HCT116 (cell line): ENCODE measurements at regions not wholly inside any gene's neighbourhood (a gene's known extent, or its start where the extent isn't known, plus 50 kb on each side); places are given as distances from the start of the nearest gene placed in this dataset.

Experiments
- ATAC-seq: fragments of 200-7000 bp; cut with Tn5 transposase; 2 replicates; pipeline ENCODE4 v1.9.1; 2020; ENCODE audit warnings: mild to moderate bottlenecking, moderate library complexity
- BruUV-seq: library from RNA; stranded (reverse); fragments of 400-500 nt; replicated peaks from 2 replicates; lab custom pipeline; 2021; lab: Mats Ljungman, UMichigan
- CTCF ChIA-PET: fragments of 300-600 bp; sonication (Branson Sonifier 250); formaldehyde crosslinking; loops from one replicate; lab custom pipeline; 2021; ENCODE audit warnings: antibody characterized with exemption; lab: Charles Lee
- POLR2A ChIA-PET: fragments of 300-600, 350-600 bp; sonication (Branson Sonifier 250); formaldehyde crosslinking; loops from one replicate; lab custom pipeline; 2021; ENCODE audit warnings: antibody characterized with exemption; lab: Charles Lee
- RAD21 ChIA-PET, 2 experiments: fragments of 300-600 bp; sonication (Branson Sonifier 250); formaldehyde crosslinking; loops; one replicate each; lab custom pipeline; 2023; ENCODE audit warnings: low total read pairs in 2 of 2; ENCODE audit not compliant: uncharacterized antibody in 2 of 2, unreplicated experiment in 2 of 2, low non-redundant PET in 1 of 2; lab: Charles Lee
- DNase-seq: peaks from one replicate; pipeline ENCODE4 v3.0.0-alpha.2; 2010; ENCODE audit warnings: low read depth, low spot score
- H2AFZ ChIP-seq: fragments of 200-600 bp; shearing (Covaris generic), sonication (generic); 2 replicates; pipeline ENCODE4 v1.6.1; 2017; ENCODE audit warnings: low read depth, mixed run types, mixed read lengths, antibody characterized with exemption, low read length; ENCODE audit not compliant: poor library complexity, severe bottlenecking
- H3K27ac ChIP-seq: 2 replicates; pipeline ENCODE4 v1.5.1; 2012; ENCODE audit warnings: low read depth, low read length
- H3K27me3 ChIP-seq: fragments of 200-600 bp; sonication (generic); 2 replicates; pipeline ENCODE4 v1.6.1; 2016; ENCODE audit warnings: mixed run types, low read length, mixed read lengths; ENCODE audit not compliant: insufficient read depth
- H3K36me3 ChIP-seq, 2 experiments: fragments of 200-500 bp in 1 of 2; fragments of 200-600 bp in 1 of 2; sonication (Bioruptor generic) in 1 of 2; sonication (generic) in 1 of 2; 2 replicates each; pipeline versions ENCODE4 v1.5.1 to v1.6.1; 2014 to 2016; ENCODE audit warnings: low read length in 2 of 2, inconsistent platforms in 1 of 2, mixed read lengths in 1 of 2, mixed run types in 1 of 2; ENCODE audit not compliant: insufficient read depth in 2 of 2, control insufficient read depth in 1 of 2
- H3K4me1 ChIP-seq, 2 experiments: fragments of 200-600 bp in 1 of 2; sonication (generic) in 1 of 2; 2 replicates each; pipeline versions ENCODE4 v1.5.1 to v1.6.1; 2012 to 2017; ENCODE audit warnings: low read length in 2 of 2, inconsistent platforms in 1 of 2, mild to moderate bottlenecking in 1 of 2, mixed read lengths in 1 of 2, mixed run types in 1 of 2, moderate library complexity in 1 of 2; ENCODE audit not compliant: insufficient read depth in 2 of 2, control insufficient read depth in 1 of 2
- H3K4me2 ChIP-seq: fragments of 200-600 bp; sonication (generic); 2 replicates; pipeline ENCODE4 v1.6.1; 2017; ENCODE audit warnings: mixed run types, low read length, mixed read lengths
- H3K4me3 ChIP-seq, 2 experiments: fragments of 200-600 bp in 1 of 2; sonication (generic) in 1 of 2; replicated peaks in 1 of 2; 2 replicates each; pipeline ENCODE4 v1.5.1; 2011 to 2016; ENCODE audit warnings: low read length in 2 of 2, control low read depth in 1 of 2, low read depth in 1 of 2, mild to moderate bottlenecking in 1 of 2, mixed read lengths in 1 of 2, mixed run types in 1 of 2
- H3K79me2 ChIP-seq: fragments of 200-600 bp; sonication (generic); 2 replicates; pipeline ENCODE4 v1.6.1; 2017; ENCODE audit warnings: mild to moderate bottlenecking, mixed run types, low read length, moderate library complexity, mixed read lengths; ENCODE audit not compliant: insufficient read depth
- H3K9ac ChIP-seq: fragments of 200-600 bp; sonication (generic); 2 replicates; pipeline ENCODE4 v1.6.1; 2016; ENCODE audit warnings: low read length, mixed read lengths
- H3K9me2 ChIP-seq: fragments of 200-600 bp; sonication (generic), shearing (Covaris generic); 2 replicates; pipeline ENCODE4 v1.6.1; 2017; ENCODE audit warnings: mixed run types, mild to moderate bottlenecking, moderate library complexity; ENCODE audit not compliant: insufficient read depth
- H3K9me3 ChIP-seq, 2 experiments: fragments of 200-500 bp in 1 of 2; fragments of 200-600 bp in 1 of 2; sonication (Bioruptor generic) in 1 of 2; sonication (generic) in 1 of 2; 2 replicates each; pipeline ENCODE4 v1.6.1; 2014 to 2017; ENCODE audit warnings: low read length in 2 of 2, mixed read lengths in 2 of 2, inconsistent platforms in 1 of 2, low read depth in 1 of 2, mild to moderate bottlenecking in 1 of 2, mixed run types in 1 of 2, moderate library complexity in 1 of 2; ENCODE audit not compliant: control insufficient read depth in 1 of 2, insufficient read depth in 1 of 2
- H4K20me1 ChIP-seq: fragments of 200-600 bp; sonication (generic), shearing (Covaris generic); 2 replicates; pipeline ENCODE4 v1.6.1; 2017; ENCODE audit warnings: mixed run types, mild to moderate bottlenecking, moderate library complexity; ENCODE audit not compliant: insufficient read depth
- EGR1 ChIP-seq: IDR thresholded peaks from 2 replicates; pipeline ENCODE4 v1.6.1; 2012; ENCODE audit warnings: low read depth
- EZH2phosphoT487 ChIP-seq: fragments of 200-600 bp; IDR thresholded peaks from 2 replicates; pipeline ENCODE4 v1.6.1; 2018; ENCODE audit warnings: antibody characterized with exemption, borderline replicate concordance
- FOSL1 ChIP-seq: IDR thresholded peaks from 2 replicates; pipeline ENCODE4 v1.6.1; 2012; ENCODE audit warnings: low read depth
- POLR2AphosphoS5 ChIP-seq: IDR thresholded peaks from 2 replicates; pipeline ENCODE4 v1.6.1; 2011; ENCODE audit warnings: mild to moderate bottlenecking, low read depth, low read length, moderate library complexity
- SIN3A ChIP-seq: IDR thresholded peaks from 2 replicates; pipeline ENCODE4 v1.6.1; 2012; ENCODE audit warnings: low read depth
- SP1 ChIP-seq: IDR thresholded peaks from 2 replicates; pipeline ENCODE4 v1.6.1; 2012; ENCODE audit warnings: low read depth
- SRF ChIP-seq: IDR thresholded peaks from 2 replicates; pipeline ENCODE4 v1.6.1; 2012; ENCODE audit warnings: low read depth
- YY1 ChIP-seq: IDR thresholded peaks from 2 replicates; pipeline ENCODE4 v1.6.1; 2011; ENCODE audit warnings: low read length, low read depth, moderate library complexity, mild to moderate bottlenecking; ENCODE audit not compliant: insufficient replicate concordance; ENCODE audit errors: extremely low read depth
- intact Hi-C: fragments of 100-400 bp; cut with micrococcal nuclease; formaldehyde crosslinking; loops from 2 replicates; pipeline ENCODE4 v1.10.0; 2022
- TF ChIP-seq, protein P1 (sequence below), 3 experiments: fragments of 200-600 bp in 1 of 3; sonication (generic) in 1 of 3; IDR thresholded peaks in 2 of 3; conservative IDR thresholded peaks in 1 of 3; 2 replicates each; pipeline ENCODE4 v1.5.1; 2012 to 2017; ENCODE audit warnings: low read depth in 2 of 3, low read length in 2 of 3, antibody characterized with exemption in 1 of 3, borderline replicate concordance in 1 of 3, control low read depth in 1 of 3, mild to moderate bottlenecking in 1 of 3, mixed read lengths in 1 of 3, mixed run types in 1 of 3, moderate library complexity in 1 of 3; ENCODE audit not compliant: insufficient read depth in 1 of 3
- TF ChIP-seq, protein P2 (sequence below): IDR thresholded peaks from 2 replicates; pipeline ENCODE4 v1.6.1; 2011; ENCODE audit warnings: mild to moderate bottlenecking, low read length, moderate library complexity; ENCODE audit not compliant: insufficient replicate concordance; ENCODE audit errors: extremely low read depth
- TF ChIP-seq, protein P3 (sequence below): IDR thresholded peaks from 2 replicates; pipeline ENCODE4 v1.6.1; 2012
- TF ChIP-seq, protein P4 (sequence below): IDR thresholded peaks from 2 replicates; pipeline ENCODE4 v1.6.1; 2012; ENCODE audit warnings: low read depth

DNA sequence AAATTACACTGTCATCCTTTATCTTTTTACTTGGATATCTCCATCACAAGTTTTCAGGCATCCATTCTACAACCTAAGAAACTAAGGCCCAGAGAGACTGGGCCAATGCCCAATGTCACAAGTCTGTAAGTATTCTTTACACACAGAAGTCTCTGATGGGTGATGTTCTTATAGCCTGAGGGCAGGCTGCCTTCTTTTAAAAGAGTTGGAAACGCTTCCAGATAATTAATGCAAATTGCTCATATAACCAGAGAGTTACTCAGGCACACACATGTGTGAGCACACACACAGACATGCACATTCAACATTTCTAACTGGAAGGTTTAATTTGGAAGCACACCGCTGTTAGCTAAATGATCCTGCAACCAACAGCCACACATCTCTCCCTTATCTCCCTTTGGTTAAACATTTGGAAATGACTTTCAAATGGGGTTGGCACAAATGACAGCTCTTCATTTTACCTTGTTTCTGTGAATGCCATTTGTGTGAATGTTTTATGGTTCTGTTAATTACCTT is 160.8 kb upstream of the TMPO start:
- TF ChIP-seq, protein P1, sequence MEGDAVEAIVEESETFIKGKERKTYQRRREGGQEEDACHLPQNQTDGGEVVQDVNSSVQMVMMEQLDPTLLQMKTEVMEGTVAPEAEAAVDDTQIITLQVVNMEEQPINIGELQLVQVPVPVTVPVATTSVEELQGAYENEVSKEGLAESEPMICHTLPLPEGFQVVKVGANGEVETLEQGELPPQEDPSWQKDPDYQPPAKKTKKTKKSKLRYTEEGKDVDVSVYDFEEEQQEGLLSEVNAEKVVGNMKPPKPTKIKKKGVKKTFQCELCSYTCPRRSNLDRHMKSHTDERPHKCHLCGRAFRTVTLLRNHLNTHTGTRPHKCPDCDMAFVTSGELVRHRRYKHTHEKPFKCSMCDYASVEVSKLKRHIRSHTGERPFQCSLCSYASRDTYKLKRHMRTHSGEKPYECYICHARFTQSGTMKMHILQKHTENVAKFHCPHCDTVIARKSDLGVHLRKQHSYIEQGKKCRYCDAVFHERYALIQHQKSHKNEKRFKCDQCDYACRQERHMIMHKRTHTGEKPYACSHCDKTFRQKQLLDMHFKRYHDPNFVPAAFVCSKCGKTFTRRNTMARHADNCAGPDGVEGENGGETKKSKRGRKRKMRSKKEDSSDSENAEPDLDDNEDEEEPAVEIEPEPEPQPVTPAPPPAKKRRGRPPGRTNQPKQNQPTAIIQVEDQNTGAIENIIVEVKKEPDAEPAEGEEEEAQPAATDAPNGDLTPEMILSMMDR (IDR thresholded peaks at IDR 0.05 in 2 of 3, conservative IDR thresholded peaks at IDR 0.05 in 1 of 3; ENCODE audit: borderline replicate concordance in 1 of 3, insufficient read depth in 1 of 3, low read depth in 2 of 3, low read length in 2 of 3), result no peak
- TF ChIP-seq SP1, result no peak
- TF ChIP-seq SRF, result no peak
- TF ChIP-seq SIN3A, result no peak
- no peak for TF ChIP-seq POLR2AphosphoS5
- no peak for TF ChIP-seq FOSL1
- TF ChIP-seq EZH2phosphoT487, result no peak
- TF ChIP-seq YY1, result no peak
- Histone ChIP-seq H3K4me1 (peaks cover 0 to 9% of the 10 kb centered on the region in 2 experiments; a peak in 2 of 4 replicates), H3K27me3 (peaks cover 19% of the 10 kb centered on the region), H3K9me3 (no peaks in the 10 kb centered on the region), H3K4me3 (no peak overlapping the region), H4K20me1 (no peaks in the 10 kb centered on the region), H2AFZ (no peak overlapping the region), H3K27ac (no peak overlapping the region), H3K36me3 (no peaks in the 10 kb centered on the region), H3K79me2 (no peaks in the 10 kb centered on the region), H3K9ac (no peak overlapping the region), H3K4me2 (no peak overlapping the region), H3K9me2 (no peaks in the 10 kb centered on the region)
- POLR2A ChIA-PET, result no interaction called here
- RAD21 ChIA-PET, result no interaction called here
- ATAC-seq (no peak), DNase-seq (no peak)
- BruUV-seq, result no TSS peak
- CTCF ChIA-PET, result no interaction called here
- intact Hi-C loops, result no loop called here

DNA sequence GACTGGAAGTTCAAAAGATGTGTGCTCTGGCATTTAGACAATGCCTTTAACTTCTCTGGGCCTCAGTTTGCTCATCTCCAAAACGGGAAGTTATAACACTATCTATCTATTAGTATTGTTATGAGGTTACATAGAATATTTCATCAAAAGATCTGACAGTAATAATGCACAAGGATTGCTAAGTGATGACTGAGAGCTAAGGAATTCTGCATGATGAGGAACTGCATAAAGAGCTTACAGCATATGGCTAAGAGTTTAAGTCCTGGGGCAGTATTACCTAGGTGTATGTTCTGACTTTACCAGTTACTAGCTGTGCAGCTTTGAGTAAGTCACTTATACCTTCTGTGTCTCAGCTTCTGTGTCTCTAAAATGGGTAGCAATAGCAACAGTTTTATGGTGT is 160.1 kb upstream of the TMPO start:
- no peak overlapping the region for H3K4me3 ChIP-seq
- H3K4me2 ChIP-seq, result no peak overlapping the region
- POLR2A ChIA-PET, result no interaction called here
- no peaks in the 10 kb centered on the region for H3K9me2 ChIP-seq
- DNase-seq (no peak), ATAC-seq (no peak)
- peaks cover 25% of the 10 kb centered on the region for H3K27me3 ChIP-seq
- H4K20me1 ChIP-seq, result no peaks in the 10 kb centered on the region
- no peak overlapping the region for H3K27ac ChIP-seq
- BruUV-seq, result no TSS peak
- peaks cover 0 to 9% of the 10 kb centered on the region in 2 experiments; a peak in 2 of 4 replicates for H3K4me1 ChIP-seq
- CTCF ChIA-PET, result no interaction called here
- H3K79me2 ChIP-seq, result no peaks in the 10 kb centered on the region
- RAD21 ChIA-PET, result no interaction called here
- H3K9me3 ChIP-seq, result no peaks in the 10 kb centered on the region
- H3K36me3 ChIP-seq, result no peaks in the 10 kb centered on the region
- intact Hi-C loops, result no loop called here
- H2AFZ ChIP-seq, result no peak overlapping the region
- no peak overlapping the region for H3K9ac ChIP-seq
- TF ChIP-seq, protein P2, sequence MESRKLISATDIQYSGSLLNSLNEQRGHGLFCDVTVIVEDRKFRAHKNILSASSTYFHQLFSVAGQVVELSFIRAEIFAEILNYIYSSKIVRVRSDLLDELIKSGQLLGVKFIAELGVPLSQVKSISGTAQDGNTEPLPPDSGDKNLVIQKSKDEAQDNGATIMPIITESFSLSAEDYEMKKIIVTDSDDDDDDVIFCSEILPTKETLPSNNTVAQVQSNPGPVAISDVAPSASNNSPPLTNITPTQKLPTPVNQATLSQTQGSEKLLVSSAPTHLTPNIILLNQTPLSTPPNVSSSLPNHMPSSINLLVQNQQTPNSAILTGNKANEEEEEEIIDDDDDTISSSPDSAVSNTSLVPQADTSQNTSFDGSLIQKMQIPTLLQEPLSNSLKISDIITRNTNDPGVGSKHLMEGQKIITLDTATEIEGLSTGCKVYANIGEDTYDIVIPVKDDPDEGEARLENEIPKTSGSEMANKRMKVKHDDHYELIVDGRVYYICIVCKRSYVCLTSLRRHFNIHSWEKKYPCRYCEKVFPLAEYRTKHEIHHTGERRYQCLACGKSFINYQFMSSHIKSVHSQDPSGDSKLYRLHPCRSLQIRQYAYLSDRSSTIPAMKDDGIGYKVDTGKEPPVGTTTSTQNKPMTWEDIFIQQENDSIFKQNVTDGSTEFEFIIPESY, result no peak
- TF ChIP-seq SIN3A, result no peak
- TF ChIP-seq EGR1, result no peak
- TF ChIP-seq, protein P3, sequence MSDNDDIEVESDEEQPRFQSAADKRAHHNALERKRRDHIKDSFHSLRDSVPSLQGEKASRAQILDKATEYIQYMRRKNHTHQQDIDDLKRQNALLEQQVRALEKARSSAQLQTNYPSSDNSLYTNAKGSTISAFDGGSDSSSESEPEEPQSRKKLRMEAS, result no peak
- TF ChIP-seq, protein P4, sequence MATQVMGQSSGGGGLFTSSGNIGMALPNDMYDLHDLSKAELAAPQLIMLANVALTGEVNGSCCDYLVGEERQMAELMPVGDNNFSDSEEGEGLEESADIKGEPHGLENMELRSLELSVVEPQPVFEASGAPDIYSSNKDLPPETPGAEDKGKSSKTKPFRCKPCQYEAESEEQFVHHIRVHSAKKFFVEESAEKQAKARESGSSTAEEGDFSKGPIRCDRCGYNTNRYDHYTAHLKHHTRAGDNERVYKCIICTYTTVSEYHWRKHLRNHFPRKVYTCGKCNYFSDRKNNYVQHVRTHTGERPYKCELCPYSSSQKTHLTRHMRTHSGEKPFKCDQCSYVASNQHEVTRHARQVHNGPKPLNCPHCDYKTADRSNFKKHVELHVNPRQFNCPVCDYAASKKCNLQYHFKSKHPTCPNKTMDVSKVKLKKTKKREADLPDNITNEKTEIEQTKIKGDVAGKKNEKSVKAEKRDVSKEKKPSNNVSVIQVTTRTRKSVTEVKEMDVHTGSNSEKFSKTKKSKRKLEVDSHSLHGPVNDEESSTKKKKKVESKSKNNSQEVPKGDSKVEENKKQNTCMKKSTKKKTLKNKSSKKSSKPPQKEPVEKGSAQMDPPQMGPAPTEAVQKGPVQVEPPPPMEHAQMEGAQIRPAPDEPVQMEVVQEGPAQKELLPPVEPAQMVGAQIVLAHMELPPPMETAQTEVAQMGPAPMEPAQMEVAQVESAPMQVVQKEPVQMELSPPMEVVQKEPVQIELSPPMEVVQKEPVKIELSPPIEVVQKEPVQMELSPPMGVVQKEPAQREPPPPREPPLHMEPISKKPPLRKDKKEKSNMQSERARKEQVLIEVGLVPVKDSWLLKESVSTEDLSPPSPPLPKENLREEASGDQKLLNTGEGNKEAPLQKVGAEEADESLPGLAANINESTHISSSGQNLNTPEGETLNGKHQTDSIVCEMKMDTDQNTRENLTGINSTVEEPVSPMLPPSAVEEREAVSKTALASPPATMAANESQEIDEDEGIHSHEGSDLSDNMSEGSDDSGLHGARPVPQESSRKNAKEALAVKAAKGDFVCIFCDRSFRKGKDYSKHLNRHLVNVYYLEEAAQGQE, result no peak
- no peak for TF ChIP-seq FOSL1
- no peak for TF ChIP-seq SP1
- no peak for TF ChIP-seq EZH2phosphoT487
